ENCODE measurements at regions not wholly inside any gene's neighbourhood (a gene's known extent, or its start where the extent isn't known, plus 50 kb on each side); places are given as distances from the start of the nearest gene placed in this dataset.

- TF ChIP-seq EZH2phosphoT487 (IDR thresholded peaks at IDR 0.05; ENCODE audit: insufficient read depth, low read depth) (no peak), EZH2 (IDR thresholded peaks at IDR 0.05; ENCODE audit: insufficient read depth, poor library complexity, severe bottlenecking) (no peak)
Measured at GRCh38 chr13:44191103-44191502, 182.5 kb upstream of the SERP2 start.

Data from GM23248 (cell line).